Common myeloid progenitor, CD34-positive (primary cell): ENCODE measurements at regions not wholly inside any gene's neighbourhood (a gene's known extent, or its start where the extent isn't known, plus 50 kb on each side); places are given as distances from the start of the nearest gene placed in this dataset.
A peak's percentile ranks its signal among the peaks of the same experiment; 100 is the strongest.

Source experiments
- CTCF ChIA-PET: fragments of 350-600 bp; sonication (Branson Sonifier 250); formaldehyde crosslinking; loops from one replicate; lab custom pipeline; 2021; ENCODE audit warnings: antibody characterized with exemption; lab: Charles Lee
- POLR2A ChIA-PET: fragments of 350-600 bp; sonication (Branson Sonifier 250); formaldehyde crosslinking; loops from one replicate; lab custom pipeline; 2021; ENCODE audit warnings: antibody characterized with exemption; lab: Charles Lee
- DNase-seq, 3 donors: peaks; one replicate each; pipeline versions ENCODE4 v3.0.0 to v3.0.0-alpha.2; 2013
- H3K27ac ChIP-seq, 2 experiments: 1 replicate in 1 of 2; 2 replicates in 1 of 2; pipeline ENCODE4 v1.7.0; 2013; ENCODE audit warnings: inconsistent platforms in 2 of 2, low read length in 2 of 2, mild to moderate bottlenecking in 2 of 2, low read depth in 1 of 2, moderate library complexity in 1 of 2; ENCODE audit not compliant: severe bottlenecking in 2 of 2, insufficient read depth in 1 of 2, poor library complexity in 1 of 2
- H3K27me3 ChIP-seq, 5 experiments: replicated peaks in 2 of 5; 1 replicate in 3 of 5; 2 replicates in 2 of 5; pipeline versions ENCODE4 v1.6.1 to v1.7.0; 2013; ENCODE audit warnings: low read length in 4 of 5, mild to moderate bottlenecking in 2 of 5, moderate library complexity in 2 of 5, inconsistent platforms in 1 of 5; ENCODE audit not compliant: insufficient read depth in 5 of 5, control insufficient read depth in 4 of 5
- H3K36me3 ChIP-seq, 4 experiments: 1 replicate in 2 of 4; 2 replicates in 2 of 4; pipeline versions ENCODE4 v1.6.1 to v1.7.0; 2013; ENCODE audit warnings: low read length in 3 of 4, control low read depth in 1 of 4, mild to moderate bottlenecking in 1 of 4; ENCODE audit not compliant: control insufficient read depth in 4 of 4, insufficient read depth in 4 of 4
- H3K4me1 ChIP-seq, 4 experiments: 1 replicate in 3 of 4; 2 replicates in 1 of 4; pipeline versions ENCODE4 v1.6.1 to v1.7.1; 2013; ENCODE audit warnings: low read length in 3 of 4, mild to moderate bottlenecking in 3 of 4, control low read depth in 1 of 4, inconsistent platforms in 1 of 4, moderate library complexity in 1 of 4; ENCODE audit not compliant: control insufficient read depth in 4 of 4, insufficient read depth in 4 of 4; ENCODE audit errors: control extremely low read depth in 1 of 4
- H3K4me3 ChIP-seq, 7 experiments: 1 replicate in 4 of 7; 2 replicates in 3 of 7; pipeline versions ENCODE4 v1.5.1 to v1.7.0; 2013; ENCODE audit warnings: mild to moderate bottlenecking in 7 of 7, low read length in 6 of 7, moderate library complexity in 6 of 7, inconsistent platforms in 2 of 7, low read depth in 2 of 7, control low read depth in 1 of 7; ENCODE audit not compliant: insufficient read depth in 4 of 7, control insufficient read depth in 1 of 7; ENCODE audit errors: extremely low read depth in 1 of 7
- H3K9me3 ChIP-seq, 5 experiments: 1 replicate in 4 of 5; 2 replicates in 1 of 5; pipeline versions ENCODE4 v1.6.1 to v1.7.1; 2013; ENCODE audit warnings: low read length in 4 of 5, mild to moderate bottlenecking in 2 of 5, inconsistent platforms in 1 of 5, low read depth in 1 of 5, moderate library complexity in 1 of 5; ENCODE audit not compliant: control insufficient read depth in 4 of 5, insufficient read depth in 2 of 5; ENCODE audit errors: control extremely low read depth in 1 of 5
- WGBS: methylation state at CpG from one replicate; pipeline ENCODE4 v1.1.5; 2013; ENCODE audit not compliant: insufficient coverage; 5-methylcytosine and 5-hydroxymethylcytosine counted together

DNA sequence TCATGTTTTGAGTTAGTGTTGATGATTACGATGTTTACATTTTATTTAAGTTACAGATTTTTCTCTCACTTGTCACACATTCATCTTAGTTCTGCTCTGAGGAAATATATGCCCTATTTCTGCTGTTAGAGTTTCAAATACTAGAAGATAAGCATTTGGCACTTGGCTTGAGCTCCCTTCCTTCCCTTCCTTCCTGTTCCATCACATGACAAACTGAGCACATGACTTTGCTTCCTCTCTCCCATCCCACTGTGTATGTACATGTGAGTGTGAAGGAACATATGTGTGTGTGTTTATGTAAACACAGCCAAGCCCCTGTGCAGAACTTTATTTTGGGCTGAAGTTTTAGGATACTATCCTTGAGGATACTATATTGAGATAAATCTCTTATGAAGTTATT is 795.9 kb upstream of the IGFBP3 start:
- Histone ChIP-seq H3K4me1 (peaks cover 0 to 13% (median 2%) of the 10 kb centered on the region in 4 experiments), H3K9me3 (no peaks in the 10 kb centered on the region), H3K27ac (no peak overlapping the region), H3K36me3 (no peaks in the 10 kb centered on the region), H3K27me3 (no peaks in the 10 kb centered on the region), H3K4me3 (no peak overlapping the region)
- ChIA-PET POLR2A (no interaction called here), CTCF (interaction anchor here (1.0 kb wide), 1 partner anchor 13 kb away, joined by 4 read pairs; no protein-coding TSS in a partner anchor)
- WGBS: no CpG with 5 or more reads among the region's 1 CpG
- DNase-seq: peak in 1 of 3 donors; percentile 4

DNA sequence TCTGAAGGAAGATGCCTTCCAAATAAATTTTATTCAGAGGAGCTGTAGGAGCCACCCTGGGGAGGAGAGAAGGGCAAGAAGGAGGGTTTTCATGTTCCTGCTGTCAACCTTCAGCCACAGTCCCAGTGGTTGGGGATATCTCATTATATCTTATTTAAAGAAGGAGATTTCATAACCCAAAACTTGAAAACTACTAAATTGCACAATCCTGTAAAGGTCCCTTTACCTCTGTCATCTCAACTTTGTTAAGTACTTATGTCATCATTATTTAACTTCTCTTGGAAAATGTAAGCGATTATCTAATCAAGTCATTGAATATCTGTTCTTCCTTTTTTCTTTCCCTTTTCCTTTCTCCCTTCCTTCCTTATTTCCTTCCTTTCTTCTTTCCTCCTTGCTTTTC is 794.5 kb upstream of the IGFBP3 start:
- Histone ChIP-seq H3K4me3 (no peak overlapping the region), H3K4me1 (peaks cover 0 to 13% (median 2%) of the 10 kb centered on the region in 4 experiments), H3K36me3 (no peaks in the 10 kb centered on the region), H3K27me3 (no peaks in the 10 kb centered on the region), H3K27ac (no peak overlapping the region), H3K9me3 (no peaks in the 10 kb centered on the region)
- ChIA-PET POLR2A (no interaction called here), CTCF (no interaction called here)
- no peak for DNase-seq
- WGBS: 100% methylated on average over 1 of the region's 1 CpG

DNA sequence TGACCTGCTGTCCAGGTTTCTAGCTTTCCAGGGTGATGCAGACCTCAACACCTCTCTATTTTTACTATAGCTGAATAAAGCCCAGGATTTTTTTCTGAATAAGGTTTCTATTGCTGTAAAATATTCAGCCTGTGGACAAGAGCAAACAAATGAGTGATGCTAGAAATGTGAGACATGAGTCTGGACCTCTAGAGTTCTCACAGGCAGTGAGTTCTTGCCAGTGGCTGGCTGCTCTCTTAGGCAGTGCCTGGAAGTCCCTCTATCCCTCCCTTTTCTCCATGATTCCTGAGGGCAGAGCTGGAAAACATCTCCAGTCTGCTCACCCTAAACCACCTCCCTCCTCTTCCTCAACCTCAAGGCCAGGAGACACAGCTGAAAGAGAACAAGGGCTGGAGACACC is 793.8 kb upstream of the IGFBP3 start:
- Histone ChIP-seq H3K27me3 (no peaks in the 10 kb centered on the region), H3K4me1 (peaks cover 0 to 13% (median 2%) of the 10 kb centered on the region in 4 experiments), H3K27ac (no peak overlapping the region), H3K4me3 (no peak overlapping the region), H3K9me3 (no peaks in the 10 kb centered on the region), H3K36me3 (no peaks in the 10 kb centered on the region)
- POLR2A ChIA-PET: no interaction called here
- CTCF ChIA-PET: no interaction called here
- DNase-seq: no peak

DNA sequence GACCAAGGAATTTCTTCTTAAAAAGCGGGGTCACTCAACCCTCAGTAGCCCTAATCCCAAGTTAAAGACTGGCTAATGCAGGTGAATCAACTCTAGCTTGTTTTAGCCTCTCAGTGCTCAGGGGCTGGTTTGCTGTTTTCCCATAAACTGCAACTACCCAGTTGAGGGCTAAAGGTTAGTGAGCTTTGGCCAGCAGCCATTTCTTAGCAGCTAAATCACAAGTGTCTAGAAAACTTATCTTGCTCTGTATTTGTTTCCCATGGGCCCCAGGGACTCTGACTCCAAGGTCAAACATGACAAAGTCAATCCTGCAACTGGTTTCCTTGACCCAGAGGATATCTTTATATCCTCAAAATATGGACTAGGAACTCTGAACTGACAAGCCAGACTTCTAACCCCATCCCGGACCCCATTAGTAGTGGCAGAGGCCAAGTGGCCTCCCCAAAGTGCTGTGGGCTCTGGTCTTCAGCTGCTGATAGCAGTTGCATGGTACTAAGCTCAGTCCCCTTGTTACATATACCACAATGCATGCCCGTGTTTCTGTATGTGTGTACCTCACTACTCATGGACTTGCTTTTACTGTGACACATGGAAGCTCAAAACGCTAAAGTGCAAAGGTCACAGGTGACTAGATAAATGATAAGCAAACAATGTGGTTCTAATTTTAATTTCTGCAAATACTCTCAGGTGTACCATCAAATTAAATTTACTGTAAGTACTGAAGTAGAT is 793.0 kb upstream of the IGFBP3 start:
- H3K4me1 ChIP-seq: peaks cover 0 to 13% (median 2%) of the 10 kb centered on the region in 4 experiments
- WGBS: 63% methylated on average over 3 of the region's 4 CpGs
- CTCF ChIA-PET: no interaction called here
- POLR2A ChIA-PET: interaction anchor here (0.7 kb wide), 1 partner anchor 21 kb away, joined by 4 read pairs; no protein-coding TSS in a partner anchor
- H3K4me3 ChIP-seq: no peak overlapping the region
- no peaks in the 10 kb centered on the region for H3K36me3 ChIP-seq
- H3K27ac ChIP-seq: no peak overlapping the region
- DNase-seq: no peak
- H3K9me3 ChIP-seq: no peaks in the 10 kb centered on the region
- no peaks in the 10 kb centered on the region for H3K27me3 ChIP-seq

DNA sequence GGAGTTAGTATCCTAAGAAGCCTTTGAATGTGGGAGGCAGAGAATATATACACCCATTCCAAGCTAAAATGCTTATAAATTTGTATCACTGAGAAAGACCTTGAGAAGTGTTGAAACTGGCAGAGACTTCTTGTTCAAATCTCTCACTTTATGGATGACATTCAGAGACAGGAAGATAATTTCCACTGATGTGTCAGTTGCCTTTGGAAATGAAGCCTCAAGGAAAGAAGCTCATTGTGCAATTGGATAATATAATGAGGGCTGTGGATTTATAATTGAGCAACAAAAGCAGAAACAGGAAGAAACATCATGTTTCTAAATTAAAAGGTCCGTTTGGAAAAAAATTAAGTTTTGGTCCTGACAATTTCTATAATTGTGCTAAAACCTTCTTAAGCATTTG is 789.9 kb upstream of the IGFBP3 start:
- no CpG with 5 or more reads among the region's 1 CpG for WGBS
- POLR2A ChIA-PET: no interaction called here
- CTCF ChIA-PET: interaction anchor here (1.3 kb wide), 1 partner anchor 11 kb away, joined by 4 read pairs; no protein-coding TSS in a partner anchor

DNA sequence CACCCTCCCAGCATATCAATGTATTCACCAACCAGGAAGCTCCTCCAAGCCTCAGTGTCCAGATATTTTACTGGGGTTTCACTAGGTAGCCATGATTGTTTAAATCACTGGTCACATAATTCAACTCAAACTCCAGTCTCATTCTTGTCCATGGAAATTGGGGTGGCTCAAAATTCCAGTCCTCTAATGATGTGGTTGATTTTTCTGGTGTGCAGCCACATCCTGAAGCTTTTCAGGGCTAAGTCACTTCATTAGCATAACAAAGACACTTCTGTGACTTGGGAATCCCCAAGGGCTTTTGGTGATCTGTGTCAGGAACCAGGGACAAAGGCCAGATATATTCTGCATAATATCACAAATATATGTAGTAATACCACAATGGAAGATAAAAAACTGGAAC is 786.9 kb upstream of the IGFBP3 start:
- H3K36me3 ChIP-seq: no peaks in the 10 kb centered on the region

More for the DNA sequence above, 789.9 kb upstream of the IGFBP3 start:
- no peak overlapping the region for H3K27ac ChIP-seq
- no peaks in the 10 kb centered on the region for H3K36me3 ChIP-seq
- no peak overlapping the region for H3K4me3 ChIP-seq
- H3K4me1 ChIP-seq: no peaks in the 10 kb centered on the region
- no peaks in the 10 kb centered on the region for H3K9me3 ChIP-seq
- DNase-seq: no peak
- no peaks in the 10 kb centered on the region for H3K27me3 ChIP-seq

DNA sequence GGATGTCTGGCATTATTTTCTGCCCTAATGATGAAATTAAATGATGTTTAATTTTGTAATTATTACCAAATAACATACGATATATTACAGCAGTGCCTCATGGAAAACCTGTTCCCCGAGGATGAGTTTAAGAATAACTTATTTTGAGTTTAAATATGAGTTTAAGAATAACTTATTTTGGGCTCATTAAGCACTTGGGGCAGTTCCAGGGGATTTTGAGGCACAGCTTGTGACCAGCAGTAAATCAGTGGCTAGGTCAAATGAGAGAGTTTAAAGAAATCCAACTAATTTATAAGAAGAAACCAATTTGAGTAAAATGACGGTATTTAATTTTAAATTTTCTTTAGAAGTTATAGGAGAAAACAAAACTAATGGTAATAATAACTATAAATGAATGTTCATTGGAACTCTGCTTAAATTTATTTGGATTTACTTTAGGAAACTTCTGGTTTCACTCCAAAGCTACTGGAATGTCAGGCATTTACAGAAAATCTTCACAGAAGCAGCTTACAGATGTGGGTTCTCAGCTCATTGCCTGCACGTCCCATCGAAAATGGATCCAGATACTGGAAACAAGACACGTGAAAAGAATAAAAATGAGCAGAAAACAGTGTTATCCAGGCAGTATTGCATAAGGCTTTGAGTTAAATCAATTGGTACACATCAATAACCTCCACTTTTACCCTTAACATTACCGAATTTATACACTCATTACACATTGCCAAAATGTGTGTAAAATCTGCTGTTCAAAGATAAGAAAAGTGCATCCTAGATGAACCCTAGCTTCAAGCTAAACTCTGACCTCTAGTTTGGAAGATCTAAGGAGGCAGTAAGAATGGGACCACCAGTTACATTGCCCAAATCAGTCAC is 784.5 kb upstream of the IGFBP3 start:
- ChIA-PET CTCF (interaction anchor here (0.9 kb wide), 1 partner anchor 22 kb away, joined by 3 read pairs; no protein-coding TSS in a partner anchor), POLR2A (no interaction called here)
- Histone ChIP-seq H3K36me3 (no peaks in the 10 kb centered on the region), H3K27me3 (no peaks in the 10 kb centered on the region), H3K9me3 (no peaks in the 10 kb centered on the region), H3K4me1 (no peaks in the 10 kb centered on the region), H3K27ac (no peak overlapping the region), H3K4me3 (no peak overlapping the region)
- WGBS: no CpG with 5 or more reads among the region's 7 CpGs
- no peak for DNase-seq

More for the DNA sequence above, 786.9 kb upstream of the IGFBP3 start:
- Histone ChIP-seq H3K9me3 (no peaks in the 10 kb centered on the region), H3K4me1 (no peaks in the 10 kb centered on the region), H3K27ac (no peak overlapping the region), H3K27me3 (no peaks in the 10 kb centered on the region), H3K4me3 (no peak overlapping the region)
- POLR2A ChIA-PET: no interaction called here
- CTCF ChIA-PET: no interaction called here
- no peak for DNase-seq
